ENCODE measurements at regions not wholly inside any gene's neighbourhood (a gene's known extent, or its start where the extent isn't known, plus 50 kb on each side); places are given as distances from the start of the nearest gene placed in this dataset. TPM values are rescaled to one million over a fixed set of nuclear protein-coding genes. Genes with fewer than 3 reads are reported as not detected.

DNA sequence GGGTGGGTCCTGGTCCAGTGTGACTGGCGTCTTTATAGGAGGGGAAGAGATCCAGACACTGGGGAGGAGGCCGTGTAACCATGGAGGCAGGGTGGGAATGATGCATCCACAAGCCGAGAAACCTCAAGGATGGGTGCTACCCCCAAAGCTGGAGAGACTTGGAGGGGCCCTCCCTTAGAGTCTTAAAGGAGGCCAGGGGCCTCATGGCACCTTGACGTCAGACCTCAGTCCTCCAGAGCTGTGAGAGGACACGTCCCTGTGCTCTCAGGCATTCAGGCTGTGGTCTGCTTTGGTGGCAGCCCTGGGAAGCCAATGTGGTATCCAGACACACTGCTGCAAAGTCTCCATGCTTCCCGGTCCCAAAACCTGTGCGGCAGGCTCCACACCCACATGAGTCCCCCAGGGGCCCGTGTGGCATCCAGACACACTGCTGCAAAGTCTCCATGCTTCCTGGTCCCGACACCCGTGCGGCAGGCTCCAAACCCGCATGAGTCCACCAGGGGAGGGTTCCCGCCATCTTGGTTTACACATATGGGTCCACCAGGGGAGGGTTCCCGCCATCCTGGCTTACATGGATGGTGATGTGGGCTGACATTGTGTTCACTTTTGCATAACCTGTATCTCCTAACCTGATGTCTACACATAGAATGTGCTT is 278.0 kb downstream of the SMOC2 start:
- DNase-seq = no peak

Small RNA genes lying in the stretch of these regions (small RNA-seq; reads per million reads assigned to genes)
- gene AL513210.1 (ENCODE audit: low replicate concordance) = not detected
